IMR-90 (cell line): ENCODE measurements at regions not wholly inside any gene's neighbourhood (a gene's known extent, or its start where the extent isn't known, plus 50 kb on each side); places are given as distances from the start of the nearest gene placed in this dataset.
A peak's percentile ranks its signal among the peaks of the same experiment; 100 is the strongest.

Source experiments
- ATAC-seq: fragments of 200-7000 bp; cut with Tn5 transposase; 2 replicates; pipeline ENCODE4 v1.9.1; 2020; ENCODE audit warnings: low read depth, mild to moderate bottlenecking, moderate library complexity
- BruUV-seq: library from RNA; stranded (reverse); fragments of 400-500 nt; replicated peaks from 2 replicates; lab custom pipeline; 2021; lab: Mats Ljungman, UMichigan
- CTCF ChIA-PET: fragments of 300-600 bp; formaldehyde crosslinking; extraction: SDS; loops from one replicate; lab custom pipeline; 2021; ENCODE audit warnings: antibody characterized with exemption; lab: Yijun Ruan, JAX
- POLR2A ChIA-PET: fragments of 300-600 bp; sonication (Branson Sonifier 250); formaldehyde crosslinking; loops from one replicate; lab custom pipeline; 2022; ENCODE audit warnings: antibody characterized with exemption; ENCODE audit not compliant: unreplicated experiment; lab: Charles Lee
- DNase-seq: peaks from one replicate; pipeline ENCODE4 v3.0.0; 2013
- H2AFZ ChIP-seq: replicated peaks from 2 replicates; pipeline ENCODE3; 2013; ENCODE audit warnings: low read length, mild to moderate bottlenecking; ENCODE audit not compliant: poor library complexity
- H2AK5ac ChIP-seq: 2 replicates; pipeline ENCODE4 v1.6.1; 2013; ENCODE audit warnings: low read depth, low read length, inconsistent platforms
- H2AK9ac ChIP-seq: replicated peaks from 2 replicates; pipeline ENCODE3; 2013; ENCODE audit warnings: mild to moderate bottlenecking, low read depth, low read length, moderate library complexity; ENCODE audit not compliant: poor library complexity
- H2BK120ac ChIP-seq: 2 replicates; pipeline ENCODE4 v1.6.1; 2013; ENCODE audit warnings: low read depth, low read length, inconsistent platforms
- H2BK15ac ChIP-seq: 3 replicates; pipeline ENCODE4 v1.6.1; 2013; ENCODE audit warnings: low read depth, low read length, inconsistent platforms
- H2BK20ac ChIP-seq: 2 replicates; pipeline ENCODE4 v1.6.1; 2013; ENCODE audit warnings: low read depth, mild to moderate bottlenecking, inconsistent platforms, low read length, moderate library complexity
- H2BK5ac ChIP-seq: 2 replicates; pipeline ENCODE4 v1.6.1; 2013; ENCODE audit warnings: mild to moderate bottlenecking, low read depth, low read length, inconsistent platforms; ENCODE audit not compliant: poor library complexity, severe bottlenecking
- H3K14ac ChIP-seq: replicated peaks from 2 replicates; pipeline ENCODE4 v1.6.1; 2013; ENCODE audit warnings: low read depth, low read length, inconsistent platforms
- H3K18ac ChIP-seq: 2 replicates; pipeline ENCODE4 v1.6.1; 2013; ENCODE audit warnings: low read depth, low read length, control low read depth
- H3K23ac ChIP-seq: 2 replicates; pipeline ENCODE4 v1.6.1; 2013; ENCODE audit warnings: low read depth, low read length, inconsistent platforms
- H3K27ac ChIP-seq: 2 replicates; pipeline ENCODE4 v1.5.1; 2013; ENCODE audit warnings: mild to moderate bottlenecking, control low read depth, low read length; ENCODE audit not compliant: insufficient read depth
- H3K27me3 ChIP-seq: 2 replicates; pipeline ENCODE4 v1.6.1; 2013; ENCODE audit warnings: low read length; ENCODE audit not compliant: control insufficient read depth, insufficient read depth
- H3K36me3 ChIP-seq: 2 replicates; pipeline ENCODE4 v1.6.1; 2013; ENCODE audit warnings: low read length, mixed read lengths; ENCODE audit not compliant: control insufficient read depth, insufficient read depth
- H3K4ac ChIP-seq: 2 replicates; pipeline ENCODE4 v1.6.1; 2013; ENCODE audit warnings: low read depth, low read length, inconsistent platforms
- H3K4me1 ChIP-seq: 2 replicates; pipeline ENCODE4 v1.6.1; 2013; ENCODE audit warnings: low read length, mixed read lengths; ENCODE audit not compliant: control insufficient read depth, insufficient read depth
- H3K4me2 ChIP-seq: 2 replicates; pipeline ENCODE4 v1.6.1; 2013; ENCODE audit warnings: low read depth, mild to moderate bottlenecking, control low read depth, low read length, moderate library complexity
- H3K4me3 ChIP-seq: 2 replicates; pipeline ENCODE4 v1.5.1; 2013; ENCODE audit warnings: low read depth, mild to moderate bottlenecking, control low read depth, low read length, moderate library complexity; ENCODE audit not compliant: insufficient read depth
- H3K56ac ChIP-seq: 2 replicates; pipeline ENCODE4 v1.6.1; 2013; ENCODE audit warnings: low read length, inconsistent platforms; ENCODE audit not compliant: insufficient read depth; ENCODE audit errors: extremely low read depth
- H3K79me1 ChIP-seq, 2 experiments: 2 replicates each; pipeline ENCODE4 v1.6.1; 2013; ENCODE audit warnings: low read length in 2 of 2, inconsistent platforms in 1 of 2, low read depth in 1 of 2
- H3K9ac ChIP-seq: 2 replicates; pipeline ENCODE4 v1.6.1; 2013; ENCODE audit warnings: low read depth, low read length, control low read depth
- H3K9me1 ChIP-seq: 2 replicates; pipeline ENCODE4 v1.6.1; 2013; ENCODE audit warnings: low read length, inconsistent platforms; ENCODE audit not compliant: insufficient read depth
- H3K9me3 ChIP-seq: 2 replicates; pipeline ENCODE4 v1.6.1; 2013; ENCODE audit warnings: low read length; ENCODE audit not compliant: control insufficient read depth, insufficient read depth
- H4K20me1 ChIP-seq: 2 replicates; pipeline ENCODE4 v1.6.1; 2013; ENCODE audit warnings: low read length, inconsistent platforms; ENCODE audit not compliant: insufficient read depth
- H4K5ac ChIP-seq: 2 replicates; pipeline ENCODE4 v1.6.1; 2013; ENCODE audit warnings: mild to moderate bottlenecking, low read depth, low read length, control low read depth
- H4K8ac ChIP-seq, 2 experiments: 2 replicates each; pipeline ENCODE4 v1.6.1; 2013; ENCODE audit warnings: low read depth in 2 of 2, low read length in 2 of 2, control low read depth in 1 of 2, inconsistent platforms in 1 of 2
- H4K91ac ChIP-seq: 2 replicates; pipeline ENCODE4 v1.6.1; 2013; ENCODE audit warnings: low read depth, low read length, inconsistent platforms; ENCODE audit not compliant: insufficient read depth
- BHLHE40 ChIP-seq: fragments of 150-350 bp; IDR thresholded peaks from 2 replicates; pipeline ENCODE4 v1.6.1; 2016; ENCODE audit warnings: mild to moderate bottlenecking, low read depth, low read length
- CHD1 ChIP-seq: IDR thresholded peaks from 2 replicates; pipeline ENCODE4 v1.6.1; 2012; ENCODE audit warnings: low read depth, low read length, improper control_type of control experiment
- CTCF ChIP-seq: conservative IDR thresholded peaks from 2 replicates; pipeline ENCODE4 v1.5.1; 2012; ENCODE audit warnings: mild to moderate bottlenecking, low read depth, low read length, improper control_type of control experiment
- ELK1 ChIP-seq: fragments of 150-350 bp; IDR thresholded peaks from 2 replicates; pipeline ENCODE4 v1.6.1; 2016; ENCODE audit warnings: low read depth, mild to moderate bottlenecking, low read length, moderate library complexity, borderline replicate concordance
- FOS ChIP-seq: fragments of 150-350 bp; IDR thresholded peaks from 2 replicates; pipeline ENCODE4 v1.6.1; 2016; ENCODE audit warnings: low read depth, low read length
- MAFK ChIP-seq: IDR thresholded peaks from 2 replicates; pipeline ENCODE4 v1.6.1; 2012; ENCODE audit warnings: low read depth, low read length, improper control_type of control experiment
- MAZ ChIP-seq: IDR thresholded peaks from 2 replicates; pipeline ENCODE4 v1.6.1; 2012; ENCODE audit warnings: low read depth, mild to moderate bottlenecking, low read length, improper control_type of control experiment, moderate library complexity, borderline replicate concordance
- MXI1 ChIP-seq: IDR thresholded peaks from 2 replicates; pipeline ENCODE4 v1.6.1; 2012; ENCODE audit warnings: low read depth, mild to moderate bottlenecking, low read length, moderate library complexity, borderline replicate concordance
- NFE2L2 ChIP-seq: fragments of 150-350 bp; IDR thresholded peaks from 2 replicates; pipeline ENCODE4 v1.6.1; 2016; ENCODE audit warnings: low read depth, mild to moderate bottlenecking, low read length
- POLR2A ChIP-seq: IDR thresholded peaks from 2 replicates; pipeline ENCODE4 v1.6.1; 2012; ENCODE audit warnings: mild to moderate bottlenecking, low read depth, low read length
- RAD21 ChIP-seq: IDR thresholded peaks from 2 replicates; pipeline ENCODE4 v1.6.1; 2012; ENCODE audit warnings: low read length, improper control_type of control experiment
- RCOR1 ChIP-seq: IDR thresholded peaks from 2 replicates; pipeline ENCODE4 v1.6.1; 2012; ENCODE audit warnings: mild to moderate bottlenecking, low read length, improper control_type of control experiment; ENCODE audit not compliant: insufficient replicate concordance
- RFX5 ChIP-seq: IDR thresholded peaks from 2 replicates; pipeline ENCODE4 v1.8.0; 2012; ENCODE audit warnings: low read depth, mild to moderate bottlenecking, low read length, moderate library complexity
- SMC3 ChIP-seq: fragments of 150-350 bp; IDR thresholded peaks from 2 replicates; pipeline ENCODE4 v1.6.1; 2016; ENCODE audit warnings: low read depth, mild to moderate bottlenecking, antibody characterized with exemption, low read length, moderate library complexity
- USF2 ChIP-seq: fragments of 150-350 bp; IDR thresholded peaks from 2 replicates; pipeline ENCODE4 v1.6.1; 2017; ENCODE audit warnings: mild to moderate bottlenecking, antibody characterized with exemption, low read length, low read depth
- WGBS, 2 experiments: methylation state at CpG; one replicate each; pipeline versions ENCODE4 v1.1.5 to v1.1.7; 2013; ENCODE audit warnings: missing lambda C conversion rate in 2 of 2; ENCODE audit not compliant: insufficient read length in 1 of 2; ENCODE audit errors: extremely low coverage in 2 of 2; 5-methylcytosine and 5-hydroxymethylcytosine counted together
- dilution Hi-C: fragments of 300-500 bp; cut with HindIII; formaldehyde crosslinking; loops from one replicate; pipeline ENCODE4 v1.14.3; 2018; ENCODE audit warnings: low sequenced_read_pairs; ENCODE audit not compliant: unreplicated experiment
- in situ Hi-C: fragments of 300-500 bp; cut with MboI; formaldehyde crosslinking; loops from 3 replicates; pipeline ENCODE4 v1.14.3; 2019; ENCODE audit warnings: low sequenced_read_pairs, inconsistent platforms, mixed read lengths
- intact Hi-C: fragments of 100-400 bp; cut with micrococcal nuclease; formaldehyde crosslinking; loops from 2 replicates; pipeline ENCODE4 v1.10.0; 2022

- Histone ChIP-seq H3K9me3 (peaks cover 7% of the 10 kb centered on the region), H3K56ac (no peak overlapping the region), H3K9ac (no peak overlapping the region), H3K4me2 (no peak overlapping the region), H3K14ac (no peak overlapping the region), H2AK9ac (no peak overlapping the region), H3K27me3 (peaks cover 11% of the 10 kb centered on the region), H4K5ac (no peak overlapping the region), H4K8ac (no peak overlapping the region), H2AK5ac (peak overlapping the region; percentile 53; the same call in 1 of the 2 replicates), H3K36me3 (no peaks in the 10 kb centered on the region), H2BK15ac (no peak overlapping the region; the same call in 2 of the 3 replicates), H3K27ac (no peak overlapping the region), H2BK20ac (no peak overlapping the region), H3K18ac (no peak overlapping the region), H3K4me1 (peaks cover 16% of the 10 kb centered on the region), H3K4me3 (no peak overlapping the region), H3K9me1 (peaks cover 15% of the 10 kb centered on the region), H2BK120ac (peak overlapping the region; percentile 53; the same call in 1 of the 2 replicates), H2BK5ac (no peak overlapping the region), H3K79me1 (no peaks in the 10 kb centered on the region), H4K20me1 (no peaks in the 10 kb centered on the region), H3K23ac (no peak overlapping the region), H4K91ac (no peak overlapping the region; the same call in 1 of the 2 replicates), H2AFZ (no peak overlapping the region), H3K4ac (peak overlapping the region; percentile 16; the same call in 1 of the 2 replicates)
- in situ Hi-C loops (no loop called here), intact Hi-C loops (no loop called here), dilution Hi-C loops (no loop called here)
- TF ChIP-seq FOS (no peak), CTCF (no peak), MXI1 (no peak), RAD21 (no peak), MAZ (no peak), MAFK (no peak), RFX5 (no peak), CHD1 (no peak), NFE2L2 (no peak), RCOR1 (no peak), SMC3 (no peak), BHLHE40 (no peak), ELK1 (no peak), POLR2A (no peak), USF2 (no peak)
- ChIA-PET POLR2A (no interaction called here), CTCF (no interaction called here)
- DNase-seq (no peak), ATAC-seq (no peak)
- 80% methylated on average over 1 of the region's 7 CpGs; no CpG with 5 or more reads in 1 of the 2 experiments for WGBS, 2 experiments
- no TSS peak for BruUV-seq
Measured at GRCh38 chr22:27138471-27138870, 481.1 kb downstream of the MIAT start.
